HK-2 (cell line): ENCODE measurements at regions not wholly inside any gene's neighbourhood (a gene's known extent, or its start where the extent isn't known, plus 50 kb on each side); places are given as distances from the start of the nearest gene placed in this dataset.
"Not testable (repeated sequence)": the region's sequence is repeated elsewhere in the genome, so short reads cannot be mapped to it uniquely, and the experiment has no call there.

ENCODE experiments used
- DNase-seq: peaks from one replicate; pipeline ENCODE4 v3.0.0-alpha.2; 2018; ENCODE audit not compliant: unreplicated experiment

DNA sequence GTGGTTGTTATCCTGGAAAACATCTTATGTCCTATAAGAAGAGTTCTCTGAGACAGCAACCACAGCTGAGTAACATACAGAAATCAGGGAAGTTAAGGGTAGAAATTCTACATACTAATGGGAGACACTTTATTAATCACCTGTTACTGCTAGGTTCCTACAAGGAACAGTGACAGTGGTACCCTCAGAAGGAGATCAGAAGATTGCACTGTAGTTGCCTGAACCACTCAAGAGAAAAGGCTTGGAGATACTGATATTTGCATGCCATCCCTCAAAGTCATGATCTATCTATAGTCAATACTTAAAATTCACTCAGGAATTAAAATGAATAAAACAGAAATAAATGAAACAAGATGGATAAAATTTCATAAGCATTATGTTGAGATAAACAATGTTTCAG, 136.0 kb downstream of the LMLN start:
- DNase-seq: no peak

- no peak for DNase-seq
Measured at GRCh38 chr3:198097048-198097447, 137.0 kb downstream of the LMLN start.

DNA sequence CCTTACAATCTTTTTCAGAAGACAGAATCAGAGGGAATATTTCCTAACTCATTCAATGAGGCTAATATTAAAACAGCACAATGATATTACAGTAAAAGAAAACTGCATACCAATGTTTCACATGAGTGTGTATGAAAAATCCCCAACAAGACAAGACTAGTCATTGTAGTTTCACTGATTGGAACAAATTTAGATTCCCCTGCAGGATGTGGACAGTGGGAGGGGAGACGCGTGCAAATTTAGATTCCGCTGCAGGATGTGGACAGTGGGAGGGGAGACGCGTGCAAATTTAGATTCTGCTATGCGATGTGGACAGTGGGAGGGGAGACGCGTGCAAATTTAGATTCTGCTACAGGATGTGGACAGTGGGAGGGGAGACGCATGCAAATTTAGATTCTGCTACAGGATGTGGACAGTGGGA, 138.7 kb downstream of the LMLN start:
- DNase-seq: not testable (repeated sequence)

GRCh38 chr3:198103070-198103469, 143.1 kb downstream of the LMLN start:
- DNase-seq: not testable (repeated sequence)

DNA sequence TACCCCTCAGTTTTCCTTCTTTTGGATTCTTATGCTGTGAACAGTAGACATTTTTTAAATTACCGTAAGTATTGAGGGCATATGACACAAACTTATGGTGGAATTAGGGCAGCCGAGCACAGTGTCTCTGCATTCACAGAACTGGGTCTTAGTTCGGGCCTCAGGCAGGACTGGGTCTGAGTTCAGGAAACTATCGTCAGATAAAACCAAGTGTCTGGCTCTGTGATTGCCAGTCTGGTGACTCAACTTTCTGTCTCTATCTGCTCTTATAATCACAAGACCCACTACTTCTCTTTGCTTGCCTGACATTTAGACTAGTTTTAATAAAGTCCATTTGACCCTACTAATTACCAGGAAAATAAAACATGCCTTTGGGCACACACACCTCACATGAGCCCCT, 146.2 kb downstream of the LMLN start:
- DNase-seq: no peak

GRCh38 chr3:198107840-198108734, 148.1 kb downstream of the LMLN start:
- DNase-seq: peak; percentile 66

DNA sequence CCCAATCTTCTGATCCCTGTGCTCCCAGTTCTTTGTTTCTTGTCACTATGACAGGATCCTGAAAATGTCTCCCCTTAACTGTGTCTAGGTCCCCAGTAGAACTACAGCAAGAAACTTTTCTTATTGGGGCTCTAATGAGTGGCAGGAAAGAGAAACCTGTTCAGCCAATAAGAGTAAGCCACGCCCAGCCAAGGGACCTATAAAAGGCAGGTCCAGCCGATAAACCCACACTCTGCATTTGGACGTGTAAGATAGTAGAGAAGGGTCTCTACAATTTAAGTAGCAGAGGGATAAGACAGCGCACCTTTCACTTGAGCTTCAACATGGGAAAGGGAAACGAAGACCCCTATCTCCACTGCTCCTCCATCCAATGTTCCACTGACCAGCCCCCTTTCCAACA, 149.9 kb downstream of the LMLN start:
- no peak for DNase-seq

DNA sequence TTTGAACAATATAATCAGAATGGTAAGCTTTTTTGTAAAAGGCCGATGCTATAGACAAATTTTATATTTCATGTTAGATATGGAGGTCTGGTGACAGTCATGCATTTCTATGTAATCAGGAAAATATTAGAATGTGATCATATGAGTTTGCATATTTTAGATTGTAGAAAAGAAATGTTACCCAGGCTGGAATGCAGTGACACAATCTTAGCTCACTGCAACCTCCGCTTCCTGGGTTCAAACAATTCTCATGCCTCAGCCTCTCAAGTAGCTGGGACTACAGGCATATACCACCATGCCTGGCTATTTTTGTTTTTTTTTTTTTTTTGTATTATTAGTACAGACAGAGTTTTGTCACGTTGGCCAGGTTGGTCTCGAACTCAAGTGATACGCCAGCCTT, 152.0 kb downstream of the LMLN start:
- DNase-seq: no peak

GRCh38 chr3:198113206-198114053, 153.4 kb downstream of the LMLN start:
- DNase-seq: no peak

DNA sequence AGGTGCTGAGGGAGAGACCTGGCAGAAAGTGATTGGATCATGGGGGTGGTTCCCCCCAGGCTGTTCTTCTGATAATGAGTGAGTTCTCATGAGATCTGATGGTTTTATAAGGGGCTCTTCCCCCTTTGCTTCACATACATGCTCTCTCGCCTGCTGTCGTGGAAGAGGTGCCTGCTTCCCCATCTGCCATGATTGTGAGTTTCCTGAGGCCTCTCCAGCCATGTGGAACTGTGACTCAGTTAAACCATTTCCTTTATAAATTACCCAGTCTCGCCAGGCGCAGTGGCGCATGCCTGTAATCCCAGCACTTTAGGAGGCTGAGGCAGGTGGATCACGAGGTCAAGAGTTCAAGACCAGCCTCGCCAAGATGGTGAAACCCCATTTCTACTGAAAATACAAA, 154.5 kb downstream of the LMLN start:
- not testable (repeated sequence) for DNase-seq

GRCh38 chr3:198122184-198122583, 162.2 kb downstream of the LMLN start:
- DNase-seq: not testable (repeated sequence)

DNA sequence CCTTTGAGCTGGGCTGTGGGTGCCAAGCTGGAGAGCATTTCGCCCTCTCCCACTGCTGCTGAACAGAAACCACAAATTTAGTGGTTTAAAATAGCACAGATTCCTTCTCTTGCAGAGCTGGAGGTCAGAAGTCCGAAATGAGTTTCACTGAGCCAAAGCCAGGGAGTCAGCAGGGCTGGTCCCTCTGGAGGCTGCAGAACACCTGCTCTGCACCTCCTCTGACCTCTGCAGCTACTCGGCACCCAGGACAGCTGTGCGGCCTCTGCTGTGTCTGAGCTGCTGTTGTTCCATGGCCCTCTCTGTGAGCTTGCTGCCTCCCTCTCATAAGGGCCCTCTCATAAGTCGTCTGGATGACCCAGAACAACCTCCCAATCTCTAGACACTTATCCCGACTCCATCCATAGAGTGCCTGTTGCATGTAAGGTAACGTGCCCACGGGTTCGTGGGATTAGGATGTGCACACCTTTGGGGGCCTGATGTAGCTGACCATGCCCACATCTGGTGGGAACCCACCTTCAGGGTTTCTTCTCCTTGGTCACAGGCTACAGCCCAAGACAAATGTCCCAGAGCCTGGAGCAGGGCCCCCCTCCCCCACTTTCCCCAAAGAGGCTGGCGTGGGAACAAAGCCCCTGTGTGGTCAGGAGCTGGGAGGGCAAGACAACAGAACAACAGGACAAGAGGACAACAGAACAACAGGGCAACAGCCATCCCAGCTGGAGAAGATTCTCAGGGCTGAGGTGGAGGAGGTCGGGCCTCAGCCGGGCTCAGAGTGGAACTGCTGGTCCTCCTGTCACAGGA, 177.2 kb downstream of the LMLN start:
- not testable (repeated sequence) for DNase-seq

- not testable (repeated sequence) for DNase-seq
Measured at GRCh38 chr3:198138205-198138604, 178.2 kb downstream of the LMLN start.

DNA sequence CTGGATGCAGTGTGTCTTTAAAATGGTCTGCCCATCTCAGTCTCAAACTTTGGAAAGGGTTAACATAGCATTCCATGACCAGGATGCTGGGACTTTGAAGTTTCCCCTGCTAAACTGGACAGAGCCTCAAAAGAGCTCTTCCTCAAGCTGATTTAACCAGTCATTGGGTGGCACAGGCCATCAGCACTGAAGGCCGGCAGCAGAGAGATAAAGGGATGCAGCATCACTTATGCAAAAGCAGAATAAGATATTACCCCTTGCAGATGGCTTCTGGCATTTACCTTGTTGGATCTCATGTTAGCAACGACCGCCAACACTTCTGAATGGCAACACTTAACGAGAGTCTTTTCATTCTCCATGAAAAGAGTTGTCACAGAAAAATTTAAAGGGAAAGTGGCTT, 179.0 kb downstream of the LMLN start:
- not testable (repeated sequence) for DNase-seq

- not testable (repeated sequence) for DNase-seq
Measured at GRCh38 chr3:198139513-198140167, 179.6 kb downstream of the LMLN start.

DNA sequence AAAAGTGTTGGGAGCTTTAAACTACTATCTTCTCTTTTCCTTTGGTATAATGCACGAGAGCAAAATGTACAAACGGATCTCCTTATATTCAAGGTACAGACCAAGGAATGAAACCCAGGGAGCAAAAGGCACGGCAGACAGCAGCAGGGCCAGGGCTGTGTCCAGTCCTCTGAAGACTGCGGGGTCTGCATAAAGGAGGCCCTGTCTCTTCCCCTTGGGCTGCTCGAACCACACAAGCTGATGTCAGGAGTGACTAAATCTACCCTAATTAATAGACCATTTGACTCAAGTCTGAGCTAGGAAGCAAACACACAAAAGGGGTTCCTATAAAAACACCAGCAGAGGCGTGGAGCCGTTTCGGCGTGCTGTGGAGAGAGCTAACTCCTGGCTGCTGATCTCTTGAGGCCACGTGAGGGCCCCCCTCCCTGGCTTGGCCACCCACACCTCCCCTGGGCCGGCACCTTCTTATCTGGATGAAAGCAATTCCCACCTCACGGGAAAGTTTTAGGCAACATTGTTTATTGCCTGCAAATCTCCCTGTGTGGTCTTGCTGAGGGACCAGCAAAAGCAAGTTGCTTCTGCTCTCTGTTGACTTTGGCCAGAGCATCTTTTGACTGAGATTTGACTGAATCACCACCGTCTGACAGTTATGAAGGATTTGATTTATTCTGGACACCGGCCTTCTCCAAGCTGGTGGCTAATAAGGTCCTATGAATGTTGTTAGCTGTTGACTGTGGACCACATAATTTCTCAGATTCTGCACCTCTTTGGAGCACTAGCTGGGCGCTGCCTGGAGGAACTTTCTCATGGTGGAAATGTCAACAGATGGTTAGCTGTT, 183.5 kb downstream of the LMLN start:
- not testable (repeated sequence) for DNase-seq

DNA sequence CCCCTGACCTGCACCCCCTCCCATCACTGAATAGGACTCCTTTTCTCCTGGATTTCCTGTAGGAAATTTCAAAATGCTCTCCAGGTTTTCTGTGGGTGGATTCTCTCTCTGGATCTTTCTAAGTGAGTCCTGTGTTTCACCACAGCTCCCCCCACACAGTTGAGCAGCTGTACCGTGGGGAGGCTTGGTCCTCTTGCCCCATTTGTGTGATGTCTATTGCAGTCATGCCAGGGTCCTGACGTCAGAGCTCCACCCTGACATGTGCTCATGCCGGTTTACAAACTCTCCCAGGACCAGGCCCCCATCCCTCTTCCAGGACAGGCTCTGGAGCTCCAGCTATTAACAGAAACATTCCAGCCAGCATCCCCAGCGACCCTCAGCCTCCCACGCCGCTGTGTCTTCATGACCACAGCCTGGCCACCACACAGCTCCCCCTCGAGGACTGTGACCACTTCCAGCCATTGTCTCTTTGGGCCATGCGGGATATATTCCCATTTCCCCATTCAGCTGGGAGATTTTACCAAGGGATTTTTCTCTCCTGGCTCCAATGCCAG, 185.3 kb downstream of the LMLN start:
- not testable (repeated sequence) for DNase-seq

DNA sequence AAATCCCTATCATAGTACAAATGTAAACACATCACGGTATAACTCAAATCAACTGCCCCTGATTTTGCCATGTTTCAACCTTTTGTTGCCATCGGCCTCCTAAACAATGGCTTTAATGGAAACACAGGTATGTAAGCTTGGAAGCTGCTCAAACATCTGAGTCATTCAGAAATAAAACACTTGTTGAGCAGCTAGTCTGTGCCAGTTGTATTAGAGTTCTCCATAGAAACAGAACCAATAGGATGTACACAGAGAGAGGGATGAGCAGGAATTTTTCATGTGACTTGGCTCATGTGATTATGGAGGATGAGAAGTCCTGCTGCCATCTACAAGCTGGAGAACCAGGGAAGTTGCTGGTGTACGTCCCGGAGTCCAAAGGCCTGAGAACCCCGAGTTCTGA, 186.1 kb downstream of the LMLN start:
- not testable (repeated sequence) for DNase-seq

- DNase-seq: not testable (repeated sequence)
Measured at GRCh38 chr3:198146559-198147164, 186.6 kb downstream of the LMLN start.

DNA sequence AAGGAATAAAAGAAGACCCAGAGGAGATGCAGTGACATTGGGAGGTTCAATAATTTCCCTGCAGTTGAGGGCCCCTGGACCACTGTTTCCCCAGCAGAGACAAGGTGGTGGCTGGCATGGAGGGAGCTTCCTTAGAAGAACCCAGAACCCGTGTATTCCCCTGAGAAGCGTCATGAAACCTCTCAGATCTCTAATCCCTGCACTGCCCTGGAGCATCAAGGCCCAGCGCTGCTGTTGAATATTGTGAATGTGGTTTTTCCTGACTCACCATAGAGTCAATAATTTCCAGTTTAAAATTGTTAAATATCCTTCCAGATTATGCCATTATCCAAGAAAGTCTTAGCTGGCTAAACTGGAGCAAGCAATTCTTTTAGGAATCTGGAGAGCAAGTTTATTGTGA, 187.2 kb downstream of the LMLN start:
- DNase-seq: not testable (repeated sequence)
